ENCODE measurements at regions not wholly inside any gene's neighbourhood (a gene's known extent, or its start where the extent isn't known, plus 50 kb on each side); places are given as distances from the start of the nearest gene placed in this dataset.

DNA sequence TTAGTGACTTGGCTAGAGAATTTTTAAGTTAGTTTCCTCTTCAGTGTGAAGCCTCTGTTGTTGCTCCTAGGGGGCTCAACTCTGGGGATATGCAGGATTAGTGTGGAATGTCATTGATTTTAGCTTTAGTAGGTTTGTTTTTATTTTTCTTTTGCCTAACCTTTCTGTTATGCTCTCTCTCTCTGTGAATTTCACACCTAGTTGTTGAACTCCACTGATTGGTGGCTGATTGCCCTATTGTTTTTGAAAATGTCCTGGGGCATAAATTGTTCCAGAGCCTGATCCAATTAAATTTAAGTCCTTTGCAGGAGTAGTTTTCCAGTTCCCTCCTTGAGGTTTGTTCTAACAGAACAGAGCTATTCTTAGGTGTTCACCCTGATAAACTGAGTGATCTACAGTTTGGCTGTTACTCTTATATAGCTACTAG is 393.3 kb upstream of the CTSO start:
- no peak overlapping the region for H2AFZ ChIP-seq

DNA sequence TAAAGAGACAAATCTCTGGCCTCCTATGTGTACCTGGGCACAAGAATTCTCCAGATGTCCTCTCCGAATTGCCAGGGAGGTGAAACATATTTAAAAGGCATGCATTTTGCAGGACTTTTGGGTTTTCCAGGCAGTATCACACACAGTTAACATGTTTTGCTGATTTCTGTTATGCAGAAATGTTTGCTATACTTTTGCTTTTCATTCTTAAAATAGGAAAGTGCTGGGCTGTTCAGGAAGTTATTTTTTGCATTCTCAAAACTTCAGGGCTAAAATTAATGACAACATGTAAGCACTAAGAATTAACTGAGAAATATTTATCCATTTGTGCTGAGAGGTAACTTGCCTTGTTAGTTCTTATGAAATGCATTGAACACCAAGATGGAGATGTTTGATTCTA is 390.7 kb upstream of the CTSO start:
- no peaks in the 10 kb centered on the region for H3K9me3 ChIP-seq (ENCODE audit: control insufficient read depth, low read length)
- H3K4me3 ChIP-seq (ENCODE audit: low read depth, low read length) = no peak overlapping the region
- TF ChIP-seq, protein P1, sequence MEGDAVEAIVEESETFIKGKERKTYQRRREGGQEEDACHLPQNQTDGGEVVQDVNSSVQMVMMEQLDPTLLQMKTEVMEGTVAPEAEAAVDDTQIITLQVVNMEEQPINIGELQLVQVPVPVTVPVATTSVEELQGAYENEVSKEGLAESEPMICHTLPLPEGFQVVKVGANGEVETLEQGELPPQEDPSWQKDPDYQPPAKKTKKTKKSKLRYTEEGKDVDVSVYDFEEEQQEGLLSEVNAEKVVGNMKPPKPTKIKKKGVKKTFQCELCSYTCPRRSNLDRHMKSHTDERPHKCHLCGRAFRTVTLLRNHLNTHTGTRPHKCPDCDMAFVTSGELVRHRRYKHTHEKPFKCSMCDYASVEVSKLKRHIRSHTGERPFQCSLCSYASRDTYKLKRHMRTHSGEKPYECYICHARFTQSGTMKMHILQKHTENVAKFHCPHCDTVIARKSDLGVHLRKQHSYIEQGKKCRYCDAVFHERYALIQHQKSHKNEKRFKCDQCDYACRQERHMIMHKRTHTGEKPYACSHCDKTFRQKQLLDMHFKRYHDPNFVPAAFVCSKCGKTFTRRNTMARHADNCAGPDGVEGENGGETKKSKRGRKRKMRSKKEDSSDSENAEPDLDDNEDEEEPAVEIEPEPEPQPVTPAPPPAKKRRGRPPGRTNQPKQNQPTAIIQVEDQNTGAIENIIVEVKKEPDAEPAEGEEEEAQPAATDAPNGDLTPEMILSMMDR (IDR thresholded peaks at IDR 0.05) = no peak
- H3K27ac ChIP-seq = no peak overlapping the region
- no peaks in the 10 kb centered on the region for H3K4me1 ChIP-seq
- no peak overlapping the region for H3K4me2 ChIP-seq (ENCODE audit: low read length)
- no peak overlapping the region for H2AFZ ChIP-seq
- no peaks in the 10 kb centered on the region for H3K36me3 ChIP-seq (ENCODE audit: control insufficient read depth, insufficient read depth, low read length)
- no peaks in the 10 kb centered on the region for H3K27me3 ChIP-seq (ENCODE audit: control insufficient read depth, insufficient read depth, low read length)
- no peak overlapping the region for H3K9ac ChIP-seq
- H3K79me2 ChIP-seq = no peaks in the 10 kb centered on the region

More for the DNA sequence above, 393.3 kb upstream of the CTSO start:
- no peak overlapping the region for H3K27ac ChIP-seq
- H3K4me1 ChIP-seq = no peaks in the 10 kb centered on the region
- no peaks in the 10 kb centered on the region for H3K36me3 ChIP-seq (ENCODE audit: control insufficient read depth, insufficient read depth, low read length)
- H3K9ac ChIP-seq = no peak overlapping the region
- TF ChIP-seq, protein P1 (IDR thresholded peaks at IDR 0.05) = no peak
- H3K4me3 ChIP-seq (ENCODE audit: low read depth, low read length) = no peak overlapping the region
- H3K79me2 ChIP-seq = no peaks in the 10 kb centered on the region
- no peaks in the 10 kb centered on the region for H3K27me3 ChIP-seq (ENCODE audit: control insufficient read depth, insufficient read depth, low read length)
- H3K9me3 ChIP-seq (ENCODE audit: control insufficient read depth, low read length) = no peaks in the 10 kb centered on the region
- H3K4me2 ChIP-seq (ENCODE audit: low read length) = no peak overlapping the region

DNA sequence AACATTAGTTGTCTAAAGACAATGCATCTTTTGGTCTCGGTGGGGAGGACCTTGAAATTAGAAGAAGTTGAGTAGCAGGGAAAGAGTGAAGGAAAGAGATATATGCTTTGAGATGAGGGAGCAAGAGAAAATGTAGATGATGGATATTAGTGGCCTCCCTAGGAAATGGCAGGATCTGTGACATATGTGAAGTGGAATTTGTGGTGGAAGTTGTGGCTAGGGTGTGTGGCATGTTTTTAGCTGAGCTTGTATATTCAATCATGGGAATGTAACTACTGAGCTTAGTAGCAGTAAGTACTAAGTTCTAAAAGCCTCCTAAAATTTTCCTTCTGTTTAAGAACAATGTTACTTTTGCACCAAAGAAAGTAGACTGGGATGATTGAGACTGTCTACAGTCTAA is 382.8 kb upstream of the CTSO start:
- Histone ChIP-seq H3K9ac (no peak overlapping the region), H2AFZ (no peak overlapping the region), H3K4me2 (ENCODE audit: low read length) (no peak overlapping the region), H3K4me1 (no peaks in the 10 kb centered on the region), H3K9me3 (ENCODE audit: control insufficient read depth, low read length) (no peaks in the 10 kb centered on the region), H3K27ac (no peak overlapping the region), H3K27me3 (ENCODE audit: control insufficient read depth, insufficient read depth, low read length) (no peaks in the 10 kb centered on the region), H3K36me3 (ENCODE audit: control insufficient read depth, insufficient read depth, low read length) (no peaks in the 10 kb centered on the region), H3K79me2 (no peaks in the 10 kb centered on the region), H3K4me3 (ENCODE audit: low read depth, low read length) (no peak overlapping the region)
- TF ChIP-seq, protein P1 (IDR thresholded peaks at IDR 0.05) = no peak

DNA sequence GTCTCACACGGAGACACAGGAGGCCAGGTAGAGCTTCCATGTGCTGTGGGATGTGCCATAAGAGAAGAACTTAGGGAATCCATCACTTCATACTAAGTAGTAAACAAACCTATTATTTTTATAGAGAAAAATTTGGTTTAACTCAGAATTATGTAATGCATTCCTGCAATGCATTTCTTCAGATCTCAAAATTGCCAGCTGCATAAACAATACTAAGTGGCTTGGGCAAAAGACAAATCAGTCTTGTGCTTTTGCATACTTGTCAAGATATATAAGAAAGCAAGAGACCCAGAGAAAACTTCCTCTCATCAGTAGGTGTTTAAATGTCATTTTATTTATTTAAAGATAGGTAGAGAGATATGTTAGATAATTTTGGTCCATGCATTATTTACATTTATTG is 382.1 kb upstream of the CTSO start:
- TF ChIP-seq, protein P1 (IDR thresholded peaks at IDR 0.05) = no peak
- no peaks in the 10 kb centered on the region for H3K79me2 ChIP-seq
- H2AFZ ChIP-seq = no peak overlapping the region
- H3K36me3 ChIP-seq (ENCODE audit: control insufficient read depth, insufficient read depth, low read length) = no peaks in the 10 kb centered on the region
- H3K27me3 ChIP-seq (ENCODE audit: control insufficient read depth, insufficient read depth, low read length) = no peaks in the 10 kb centered on the region
- H3K4me3 ChIP-seq (ENCODE audit: low read depth, low read length) = no peak overlapping the region
- H3K4me2 ChIP-seq (ENCODE audit: low read length) = no peak overlapping the region
- H3K9ac ChIP-seq = no peak overlapping the region
- H3K4me1 ChIP-seq = no peaks in the 10 kb centered on the region
- no peak overlapping the region for H3K27ac ChIP-seq
- H3K9me3 ChIP-seq (ENCODE audit: control insufficient read depth, low read length) = no peaks in the 10 kb centered on the region

DNA sequence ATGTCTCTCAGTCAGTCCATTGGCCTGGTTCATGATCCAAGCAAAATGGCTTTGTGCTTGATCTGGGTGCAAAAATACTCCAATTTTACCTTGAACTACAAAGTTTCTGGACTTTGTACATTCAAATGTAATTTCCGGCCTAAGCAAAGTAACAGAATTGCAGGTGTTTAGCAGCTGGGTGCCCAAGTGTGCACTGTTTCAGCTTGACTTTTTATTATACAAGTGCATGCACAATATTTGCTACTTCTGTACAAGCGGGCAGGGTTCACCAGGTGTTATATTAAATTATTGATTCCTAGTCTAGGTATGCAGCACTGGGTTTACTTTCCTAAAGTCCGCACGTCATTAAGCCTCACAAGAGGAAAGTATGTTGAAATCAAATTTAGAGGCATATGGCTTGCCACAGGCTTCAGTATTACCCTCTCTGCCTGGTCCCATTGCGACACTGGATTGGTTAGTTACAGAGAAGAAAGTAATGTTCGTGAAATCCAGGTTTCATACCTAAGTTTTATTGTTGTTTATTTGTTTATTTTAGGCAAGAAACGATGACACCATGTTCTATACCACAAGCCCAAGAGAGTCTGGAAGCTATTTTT is 376.9 kb upstream of the CTSO start:
- Histone ChIP-seq H3K9me3 (ENCODE audit: control insufficient read depth, low read length) (no peaks in the 10 kb centered on the region), H3K27me3 (ENCODE audit: control insufficient read depth, insufficient read depth, low read length) (no peaks in the 10 kb centered on the region), H3K79me2 (no peaks in the 10 kb centered on the region), H3K4me1 (no peaks in the 10 kb centered on the region), H3K36me3 (ENCODE audit: control insufficient read depth, insufficient read depth, low read length) (no peaks in the 10 kb centered on the region), H3K4me2 (ENCODE audit: low read length) (no peak overlapping the region), H3K27ac (no peak overlapping the region), H3K9ac (no peak overlapping the region), H3K4me3 (ENCODE audit: low read depth, low read length) (no peak overlapping the region), H2AFZ (no peak overlapping the region)
- TF ChIP-seq, protein P1 (IDR thresholded peaks at IDR 0.05) = no peak

All from parathyroid adenoma (tissue), 2 donors.